ENCODE measurements at regions not wholly inside any gene's neighbourhood (a gene's known extent, or its start where the extent isn't known, plus 50 kb on each side); places are given as distances from the start of the nearest gene placed in this dataset.
"Not testable (repeated sequence)": the region's sequence is repeated elsewhere in the genome, so short reads cannot be mapped to it uniquely, and the experiment has no call there.

- no peak overlapping the region for H3K4me3 Mint-ChIP-seq (ENCODE audit: unreplicated experiment)
- no peaks in the 10 kb centered on the region for H3K27me3 Mint-ChIP-seq (ENCODE audit: insufficient read depth, unreplicated experiment)
- no TSS peak for BruUV-seq (replicated peaks)
- Histone ChIP-seq H3K27me3 (replicated peaks; ENCODE audit: control insufficient read depth, insufficient read depth, low read length) (no peaks in the 10 kb centered on the region), H3K4me3 (ENCODE audit: low read depth, low read length) (no peak overlapping the region), H3K4me1 (no peaks in the 10 kb centered on the region), H3K9me3 (no peaks in the 10 kb centered on the region), H3K36me3 (ENCODE audit: control insufficient read depth, insufficient read depth, low read length) (no peaks in the 10 kb centered on the region)
- no peaks in the 10 kb centered on the region for H3K4me1 Mint-ChIP-seq (ENCODE audit: low read depth, unreplicated experiment)
- no peak for DNase-seq
- no peaks in the 10 kb centered on the region for H3K36me3 Mint-ChIP-seq (ENCODE audit: insufficient read depth, unreplicated experiment)
- intact Hi-C loops (cut with micrococcal nuclease; ENCODE audit: unreplicated experiment) = no loop called here
- ChIA-PET CTCF (no interaction called here), POLR2A (no interaction called here)
- TF ChIP-seq CTCF (IDR thresholded peaks at IDR 0.05; ENCODE audit: insufficient read depth in 1 of 2, low read depth in 1 of 2, low read length in 1 of 2, severe bottlenecking in 1 of 2, unreplicated experiment in 1 of 2) = no peak
- H3K9me3 Mint-ChIP-seq (ENCODE audit: unreplicated experiment) = no peaks in the 10 kb centered on the region
- H3K27ac Mint-ChIP-seq (ENCODE audit: unreplicated experiment) = no peak overlapping the region
These were observed 406.5 kb upstream of the CHORDC1 start for GRCh38 chr11:90629229-90629806.

GRCh38 chr11:90614318-90614717 lies 391.5 kb upstream of the CHORDC1 start:
- no TSS peak for BruUV-seq (replicated peaks)
- H3K27ac Mint-ChIP-seq (ENCODE audit: unreplicated experiment) = no peak overlapping the region
- Histone ChIP-seq H3K27me3 (replicated peaks; ENCODE audit: control insufficient read depth, insufficient read depth, low read length) (no peaks in the 10 kb centered on the region), H3K9me3 (no peaks in the 10 kb centered on the region), H3K4me3 (ENCODE audit: low read depth, low read length) (no peak overlapping the region), H3K36me3 (ENCODE audit: control insufficient read depth, insufficient read depth, low read length) (no peaks in the 10 kb centered on the region), H3K4me1 (no peaks in the 10 kb centered on the region)
- POLR2A ChIA-PET = no interaction called here
- no peak for TF ChIP-seq CTCF (IDR thresholded peaks at IDR 0.05; ENCODE audit: insufficient read depth in 1 of 2, low read depth in 1 of 2, low read length in 1 of 2, severe bottlenecking in 1 of 2, unreplicated experiment in 1 of 2)
- no peaks in the 10 kb centered on the region for H3K4me1 Mint-ChIP-seq (ENCODE audit: low read depth, unreplicated experiment)
- H3K36me3 Mint-ChIP-seq (ENCODE audit: insufficient read depth, unreplicated experiment) = no peaks in the 10 kb centered on the region
- H3K9me3 Mint-ChIP-seq (ENCODE audit: unreplicated experiment) = no peaks in the 10 kb centered on the region
- H3K27me3 Mint-ChIP-seq (ENCODE audit: insufficient read depth, unreplicated experiment) = no peaks in the 10 kb centered on the region
- intact Hi-C loops (cut with micrococcal nuclease; ENCODE audit: unreplicated experiment) = no loop called here
- no peak overlapping the region for H3K4me3 Mint-ChIP-seq (ENCODE audit: unreplicated experiment)
- no peak for DNase-seq
- CTCF ChIA-PET = no interaction called here

GRCh38 chr11:90613037-90613436 lies 390.2 kb upstream of the CHORDC1 start:
- H3K4me3 ChIP-seq (ENCODE audit: low read depth, low read length); DNase-seq; H3K27ac Mint-ChIP-seq (ENCODE audit: unreplicated experiment); BruUV-seq (replicated peaks); H3K9me3 Mint-ChIP-seq (ENCODE audit: unreplicated experiment); H3K4me1 Mint-ChIP-seq (ENCODE audit: low read depth, unreplicated experiment); H3K9me3 ChIP-seq; H3K27me3 Mint-ChIP-seq (ENCODE audit: insufficient read depth, unreplicated experiment); H3K36me3 Mint-ChIP-seq (ENCODE audit: insufficient read depth, unreplicated experiment); intact Hi-C loops (cut with micrococcal nuclease; ENCODE audit: unreplicated experiment); CTCF ChIA-PET; H3K27me3 ChIP-seq (replicated peaks; ENCODE audit: control insufficient read depth, insufficient read depth, low read length); H3K4me3 Mint-ChIP-seq (ENCODE audit: unreplicated experiment); POLR2A ChIA-PET; H3K4me1 ChIP-seq; H3K36me3 ChIP-seq (ENCODE audit: control insufficient read depth, insufficient read depth, low read length): not testable (repeated sequence)

- Mint-ChIP-seq H3K9me3 (ENCODE audit: unreplicated experiment) (peaks cover 17% of the 10 kb centered on the region), H3K36me3 (ENCODE audit: insufficient read depth, unreplicated experiment) (no peaks in the 10 kb centered on the region), H3K4me1 (ENCODE audit: low read depth, unreplicated experiment) (no peaks in the 10 kb centered on the region), H3K27ac (ENCODE audit: unreplicated experiment) (no peak overlapping the region), H3K27me3 (ENCODE audit: insufficient read depth, unreplicated experiment) (no peaks in the 10 kb centered on the region), H3K4me3 (ENCODE audit: unreplicated experiment) (no peak overlapping the region)
- H3K9me3 ChIP-seq = no peaks in the 10 kb centered on the region
- DNase-seq = no peak
- POLR2A ChIA-PET = no interaction called here
- intact Hi-C loops (cut with micrococcal nuclease; ENCODE audit: unreplicated experiment) = no loop called here
- no peaks in the 10 kb centered on the region for H3K4me1 ChIP-seq
- TF ChIP-seq CTCF (IDR thresholded peaks at IDR 0.05; ENCODE audit: insufficient read depth in 1 of 2, low read depth in 1 of 2, low read length in 1 of 2, severe bottlenecking in 1 of 2, unreplicated experiment in 1 of 2) = no peak
- no peak overlapping the region for H3K4me3 ChIP-seq (ENCODE audit: low read depth, low read length)
- H3K36me3 ChIP-seq (ENCODE audit: control insufficient read depth, insufficient read depth, low read length) = no peaks in the 10 kb centered on the region
- H3K27me3 ChIP-seq (replicated peaks; ENCODE audit: control insufficient read depth, insufficient read depth, low read length) = no peaks in the 10 kb centered on the region
- BruUV-seq (replicated peaks) = no TSS peak
- CTCF ChIA-PET = no interaction called here
These were observed 383.9 kb upstream of the CHORDC1 start for GRCh38 chr11:90606721-90607120.

All from Caco-2 (cell line).